Activated T-cell treated with anti-CD3 and anti-CD28 coated beads for 1 hour (primary cell): ENCODE measurements at regions not wholly inside any gene's neighbourhood (a gene's known extent, or its start where the extent isn't known, plus 50 kb on each side); places are given as distances from the start of the nearest gene placed in this dataset.
"Not testable (repeated sequence)": the region's sequence is repeated elsewhere in the genome, so short reads cannot be mapped to it uniquely, and the experiment has no call there.

Source experiments
- DNase-seq: peaks from one replicate; pipeline ENCODE4 v3.0.0-alpha.2; 2020; ENCODE audit warnings: low read depth

DNA sequence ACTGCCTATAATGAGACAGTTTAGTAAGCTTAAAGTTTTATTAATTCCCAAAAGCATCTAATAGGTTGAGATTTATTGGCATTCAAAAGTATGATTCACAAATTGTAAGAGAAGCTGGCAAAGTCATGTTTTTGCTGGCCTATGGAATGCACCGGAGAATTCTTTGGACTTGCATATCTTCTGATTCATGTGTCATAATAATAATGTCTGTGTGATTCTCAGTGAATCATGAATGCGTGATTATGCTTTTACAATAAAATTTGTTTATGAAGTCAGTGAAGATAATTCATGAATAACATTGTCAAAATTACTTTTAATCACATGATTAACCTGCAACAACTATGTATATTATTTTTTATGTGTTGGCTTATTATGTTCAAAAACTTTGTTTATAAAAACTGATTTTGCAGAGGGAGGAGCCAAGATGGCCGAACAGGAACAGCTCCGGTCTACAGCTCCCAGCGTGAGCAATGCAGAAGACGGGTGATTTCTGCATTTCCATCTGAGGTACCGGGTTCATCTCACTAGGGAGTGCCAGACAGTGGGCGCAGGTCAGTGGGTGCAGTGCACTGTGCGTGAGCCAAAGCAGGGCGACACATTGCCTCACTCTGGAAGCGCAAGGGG lies 389.2 kb downstream of the SRGAP2C start:
- not testable (repeated sequence) for DNase-seq

DNA sequence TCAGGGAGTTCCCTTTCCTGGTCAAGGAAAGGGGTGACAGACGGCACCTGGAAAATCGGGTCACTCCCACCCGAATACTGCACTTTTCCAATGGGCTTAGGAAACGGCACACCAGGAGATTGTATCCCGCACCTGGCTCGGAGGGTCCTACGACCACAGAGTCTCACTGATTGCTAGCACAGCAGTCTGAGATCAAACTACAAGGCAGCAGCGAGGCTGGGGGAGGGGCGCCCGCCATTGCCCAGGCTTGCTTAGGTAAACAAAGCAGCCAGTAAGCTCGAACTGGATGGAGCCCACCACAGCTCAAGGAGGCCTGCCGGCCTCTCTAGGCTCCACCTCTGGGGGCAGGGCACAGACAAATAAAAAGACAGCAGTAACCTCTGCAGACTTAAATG lies 389.7 kb downstream of the SRGAP2C start:
- not testable (repeated sequence) for DNase-seq

DNA sequence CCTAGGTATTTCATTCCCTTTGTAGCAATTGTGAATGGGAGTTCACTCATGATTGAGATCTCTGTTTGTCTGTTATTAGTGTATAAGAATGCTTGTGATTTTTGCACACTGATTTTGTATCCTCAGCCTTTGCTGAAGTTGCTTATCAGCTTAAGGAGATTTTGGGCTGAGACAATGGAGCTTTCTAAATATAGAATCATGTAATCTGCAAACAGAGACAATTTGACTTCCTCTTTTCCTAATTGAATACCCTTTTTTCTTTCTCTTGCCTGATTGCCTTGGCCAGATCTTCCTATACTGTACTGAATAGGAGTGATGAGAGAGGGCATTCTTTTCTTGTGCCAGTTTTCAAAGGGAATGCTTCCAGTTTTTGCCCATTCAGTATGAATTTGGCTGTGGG lies 398.1 kb downstream of the SRGAP2C start:
- DNase-seq = not testable (repeated sequence)

DNA sequence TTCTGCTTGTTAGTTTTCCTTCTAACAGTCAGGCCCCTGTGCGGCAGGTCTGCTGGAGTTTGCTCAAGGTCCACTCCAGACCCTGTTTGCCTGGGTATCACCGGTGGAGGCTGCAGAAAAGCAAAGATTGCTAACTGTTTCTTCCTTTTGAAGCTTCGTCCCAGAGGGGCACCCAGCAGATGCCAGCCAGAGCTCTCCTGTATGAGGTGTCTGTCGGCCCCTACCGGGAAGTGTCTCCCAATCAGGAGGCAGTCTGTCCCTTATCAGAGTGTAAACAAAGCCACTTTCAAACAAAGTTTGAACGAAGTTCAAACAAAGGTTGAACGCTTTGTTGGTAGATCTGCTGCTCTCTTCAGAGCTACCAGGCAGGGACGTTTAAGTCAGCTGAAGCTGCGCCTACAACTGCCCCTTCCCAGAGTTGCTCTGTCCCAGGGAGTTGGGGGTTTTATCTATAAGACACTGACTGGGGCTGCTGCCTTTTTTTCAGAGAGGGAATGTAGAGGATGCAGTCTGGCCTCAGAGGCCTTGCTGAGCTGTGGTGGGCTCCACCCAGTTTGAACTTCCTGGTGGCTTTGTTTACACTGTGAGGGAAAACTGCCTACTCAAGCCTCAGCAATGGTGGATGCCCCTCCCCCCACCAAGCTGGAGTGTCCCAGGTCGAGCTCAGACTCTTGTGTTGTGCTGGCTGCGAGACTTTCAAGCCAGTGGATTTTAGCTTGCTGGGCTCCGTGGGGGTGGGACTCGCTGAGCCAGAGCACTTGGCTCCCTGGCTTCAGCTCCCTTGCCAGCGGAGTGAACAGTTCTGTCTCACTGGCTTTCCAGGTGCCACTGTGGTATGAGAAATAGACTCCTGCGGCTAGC lies 401.8 kb downstream of the SRGAP2C start:
- DNase-seq = no peak

DNA sequence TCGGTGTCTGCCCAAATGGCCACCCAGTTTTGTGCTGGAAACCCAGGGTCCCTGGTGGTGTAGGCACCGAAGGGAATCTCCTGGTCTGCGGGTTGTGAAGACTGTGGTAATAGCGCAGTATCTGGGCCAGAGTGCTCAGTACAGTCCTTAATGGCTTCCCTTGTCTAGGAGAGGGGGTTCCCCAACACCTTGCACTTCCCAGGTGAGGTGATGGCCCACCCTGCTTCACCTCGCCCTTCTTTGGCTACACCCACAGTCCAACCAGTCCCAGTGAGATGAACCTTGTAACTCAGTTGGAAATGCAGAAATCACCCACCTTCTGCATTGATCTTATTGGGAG lies 402.4 kb downstream of the SRGAP2C start:
- no peak for DNase-seq

DNA sequence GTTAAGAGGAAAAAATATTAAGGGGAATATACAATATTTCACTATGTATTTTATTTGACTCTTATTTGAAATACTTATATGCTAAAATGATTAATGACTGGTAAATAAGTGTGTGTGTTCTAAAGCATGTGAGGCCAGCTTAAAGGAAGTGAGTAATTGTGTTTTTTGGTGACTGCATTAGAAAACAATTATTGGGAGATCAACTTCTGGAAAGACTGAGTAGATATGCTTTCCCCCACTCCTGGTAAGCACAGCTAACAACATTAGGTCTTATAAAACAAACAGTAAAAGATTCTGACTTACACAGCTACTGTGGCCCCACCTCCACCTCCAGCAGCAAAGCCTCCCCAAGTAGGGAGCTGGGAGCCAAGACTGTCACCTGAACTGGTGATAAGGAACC lies 403.0 kb downstream of the SRGAP2C start:
- DNase-seq = no peak

DNA sequence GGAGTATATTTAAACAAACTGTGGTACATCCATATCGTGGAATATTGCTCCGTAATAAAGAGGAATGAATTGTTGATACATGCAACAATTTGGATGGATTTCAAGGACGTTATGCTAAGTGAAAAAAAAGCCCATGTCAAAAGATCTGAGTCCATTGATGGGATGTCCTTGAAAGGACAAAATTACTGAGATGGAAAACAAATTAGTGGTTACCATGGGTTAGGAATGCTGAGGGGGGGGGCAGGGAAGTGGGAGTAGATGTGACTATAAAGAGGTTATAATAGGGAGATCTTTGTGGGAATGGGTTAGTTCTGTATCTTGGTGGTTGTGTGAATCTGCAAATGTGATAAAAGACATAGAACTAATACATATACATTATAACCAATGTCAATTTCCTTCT lies 409.3 kb downstream of the SRGAP2C start:
- no peak for DNase-seq

DNA sequence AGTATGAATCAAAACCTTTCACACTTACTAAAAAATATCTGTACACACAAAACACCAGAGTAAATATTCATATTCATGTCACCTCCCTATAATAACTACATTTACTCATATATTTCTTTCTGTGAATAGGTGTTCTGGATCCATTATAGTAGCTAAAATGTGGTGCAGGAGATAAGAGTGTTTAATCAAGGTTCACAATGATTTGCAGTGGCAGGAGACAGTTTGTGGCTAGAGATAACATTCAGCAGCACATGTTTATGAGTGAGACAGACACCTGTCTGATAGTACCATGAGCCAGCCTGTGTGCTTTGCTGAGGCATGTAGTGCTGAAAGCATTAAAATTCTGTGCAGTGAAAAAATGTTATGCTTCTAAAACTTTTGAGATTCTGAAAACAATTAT lies 410.3 kb downstream of the SRGAP2C start:
- no peak for DNase-seq

DNA sequence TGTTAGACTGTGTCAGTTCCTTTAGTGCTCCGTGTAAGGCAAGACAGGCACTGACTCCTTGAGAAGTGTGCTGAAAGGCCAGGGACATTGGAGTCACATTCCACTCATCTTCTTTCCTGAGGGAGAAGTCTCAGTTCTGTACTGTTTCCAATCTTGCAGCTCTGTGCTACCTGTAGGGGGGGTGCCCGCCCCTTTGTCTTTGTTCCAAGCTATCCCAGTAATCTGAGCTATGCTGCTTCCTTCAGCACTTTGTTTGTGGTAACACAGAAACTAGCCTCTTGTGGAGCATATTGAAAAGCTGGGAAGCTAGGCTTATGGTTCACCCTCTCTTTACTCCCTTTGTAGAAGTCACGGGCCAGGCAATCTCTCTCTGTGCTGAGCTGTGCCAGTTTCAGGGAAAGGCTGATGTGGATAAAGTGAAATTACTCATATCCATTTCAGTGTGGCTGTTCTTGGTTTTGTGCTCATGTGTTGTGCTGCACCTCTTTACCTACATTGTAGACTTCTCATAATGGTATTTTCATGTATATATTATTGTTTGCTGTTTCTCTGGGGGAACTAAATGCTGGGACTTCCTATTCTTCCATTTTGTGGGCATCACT lies 420.2 kb downstream of the SRGAP2C start:
- not testable (repeated sequence) for DNase-seq

DNA sequence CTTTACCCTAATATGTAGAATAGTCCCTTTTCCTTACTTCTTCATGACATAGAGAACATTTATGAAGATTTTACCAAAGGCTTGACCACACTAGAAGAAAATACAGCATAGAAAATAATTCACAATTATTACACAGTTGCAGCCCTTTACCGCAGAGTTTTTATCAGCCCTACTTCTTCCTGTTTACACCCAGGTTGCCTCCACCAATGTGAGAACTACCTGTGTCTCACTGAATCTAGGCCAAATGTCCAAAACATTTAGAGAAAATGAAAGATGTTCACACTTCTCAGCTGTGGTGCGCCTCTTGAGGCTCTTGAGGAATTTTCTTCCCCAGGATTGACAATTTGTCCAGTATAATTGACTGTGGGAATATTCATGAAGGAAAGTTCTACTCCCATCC lies 422.7 kb downstream of the SRGAP2C start:
- not testable (repeated sequence) for DNase-seq
